ENCODE measurements at regions not wholly inside any gene's neighbourhood (a gene's known extent, or its start where the extent isn't known, plus 50 kb on each side); places are given as distances from the start of the nearest gene placed in this dataset.

GRCh38 chr15:55035749-55036148 lies 161.0 kb downstream of the RSL24D1 start:
- H3K27ac Mint-ChIP-seq (ENCODE audit: low read depth, unreplicated experiment) = no peak overlapping the region
- no peaks in the 10 kb centered on the region for H3K4me1 Mint-ChIP-seq (ENCODE audit: insufficient read depth, unreplicated experiment)
- H3K9me3 Mint-ChIP-seq (ENCODE audit: unreplicated experiment) = no peaks in the 10 kb centered on the region
- H3K4me3 Mint-ChIP-seq (ENCODE audit: unreplicated experiment) = no peak overlapping the region
- BruUV-seq (replicated peaks) = no TSS peak
- H3K27me3 Mint-ChIP-seq (ENCODE audit: insufficient read depth, unreplicated experiment) = peaks cover 19% of the 10 kb centered on the region
- POLR2A ChIA-PET = no interaction called here
- intact Hi-C loops (cut with micrococcal nuclease) = no loop called here
- CTCF ChIA-PET = interaction anchor here (0.6 to 0.9 kb wide), 2 partner anchors 20 to 36 kb away, joined by 3 read pairs; no protein-coding TSS in a partner anchor
- TF ChIP-seq, protein P1, sequence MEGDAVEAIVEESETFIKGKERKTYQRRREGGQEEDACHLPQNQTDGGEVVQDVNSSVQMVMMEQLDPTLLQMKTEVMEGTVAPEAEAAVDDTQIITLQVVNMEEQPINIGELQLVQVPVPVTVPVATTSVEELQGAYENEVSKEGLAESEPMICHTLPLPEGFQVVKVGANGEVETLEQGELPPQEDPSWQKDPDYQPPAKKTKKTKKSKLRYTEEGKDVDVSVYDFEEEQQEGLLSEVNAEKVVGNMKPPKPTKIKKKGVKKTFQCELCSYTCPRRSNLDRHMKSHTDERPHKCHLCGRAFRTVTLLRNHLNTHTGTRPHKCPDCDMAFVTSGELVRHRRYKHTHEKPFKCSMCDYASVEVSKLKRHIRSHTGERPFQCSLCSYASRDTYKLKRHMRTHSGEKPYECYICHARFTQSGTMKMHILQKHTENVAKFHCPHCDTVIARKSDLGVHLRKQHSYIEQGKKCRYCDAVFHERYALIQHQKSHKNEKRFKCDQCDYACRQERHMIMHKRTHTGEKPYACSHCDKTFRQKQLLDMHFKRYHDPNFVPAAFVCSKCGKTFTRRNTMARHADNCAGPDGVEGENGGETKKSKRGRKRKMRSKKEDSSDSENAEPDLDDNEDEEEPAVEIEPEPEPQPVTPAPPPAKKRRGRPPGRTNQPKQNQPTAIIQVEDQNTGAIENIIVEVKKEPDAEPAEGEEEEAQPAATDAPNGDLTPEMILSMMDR (IDR thresholded peaks at IDR 0.05; ENCODE audit: unreplicated experiment) = no peak
- H3K36me3 Mint-ChIP-seq (ENCODE audit: insufficient read depth, unreplicated experiment) = no peaks in the 10 kb centered on the region
- DNase-seq (ENCODE audit: unreplicated experiment) = no peak

DNA sequence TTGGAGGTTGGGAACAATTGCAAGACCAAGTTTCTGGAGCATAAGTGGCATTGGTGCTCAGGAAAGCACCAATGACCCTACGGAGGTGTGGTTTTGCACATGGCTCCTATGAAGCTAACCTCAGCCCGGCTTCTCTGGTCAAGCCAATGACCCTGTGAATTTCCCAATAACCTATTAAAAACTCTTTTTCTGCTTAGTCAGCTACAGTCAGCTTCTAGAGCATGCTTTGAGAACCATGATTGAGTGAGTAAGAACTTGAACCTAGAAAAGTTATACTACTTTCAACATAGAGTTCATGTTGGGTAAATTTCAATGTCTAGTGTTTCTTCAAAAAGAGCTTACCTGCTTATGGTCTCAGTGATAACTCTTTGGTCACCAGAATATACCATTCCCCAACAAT lies 163.2 kb downstream of the RSL24D1 start:
- peaks cover 19% of the 10 kb centered on the region for H3K27me3 Mint-ChIP-seq (ENCODE audit: insufficient read depth, unreplicated experiment)
- no peak overlapping the region for H3K4me3 Mint-ChIP-seq (ENCODE audit: unreplicated experiment)
- TF ChIP-seq, protein P1 (IDR thresholded peaks at IDR 0.05; ENCODE audit: unreplicated experiment) = no peak
- H3K36me3 Mint-ChIP-seq (ENCODE audit: insufficient read depth, unreplicated experiment) = no peaks in the 10 kb centered on the region
- H3K9me3 Mint-ChIP-seq (ENCODE audit: unreplicated experiment) = no peaks in the 10 kb centered on the region
- ChIA-PET POLR2A (no interaction called here), CTCF (no interaction called here)
- no TSS peak for BruUV-seq (replicated peaks)
- no peak overlapping the region for H3K27ac Mint-ChIP-seq (ENCODE audit: low read depth, unreplicated experiment)
- intact Hi-C loops (cut with micrococcal nuclease) = no loop called here
- no peaks in the 10 kb centered on the region for H3K4me1 Mint-ChIP-seq (ENCODE audit: insufficient read depth, unreplicated experiment)
- no peak for DNase-seq (ENCODE audit: unreplicated experiment)

DNA sequence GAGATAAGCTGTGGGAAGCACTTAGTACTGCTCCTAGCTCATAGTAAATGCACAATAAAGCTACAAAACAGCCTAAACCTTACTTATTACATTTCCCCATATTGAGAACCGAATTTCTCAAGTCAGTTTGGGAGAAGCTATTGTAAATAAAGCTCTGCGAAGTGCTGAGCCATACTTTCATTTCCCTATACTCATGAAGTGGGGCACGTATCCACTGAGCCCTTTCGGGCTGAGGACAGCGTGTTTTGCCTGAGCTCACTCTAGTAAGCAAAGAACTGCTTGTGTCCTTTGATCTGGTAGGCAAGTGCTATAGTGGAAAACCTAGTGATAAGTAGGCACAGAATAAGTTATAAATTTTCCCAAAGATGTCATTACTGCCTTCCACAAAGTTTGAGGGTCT lies 165.0 kb downstream of the RSL24D1 start:
- POLR2A ChIA-PET = no interaction called here
- no peak overlapping the region for H3K27ac Mint-ChIP-seq (ENCODE audit: low read depth, unreplicated experiment)
- H3K4me3 Mint-ChIP-seq (ENCODE audit: unreplicated experiment) = no peak overlapping the region
- peaks cover 14% of the 10 kb centered on the region for H3K27me3 Mint-ChIP-seq (ENCODE audit: insufficient read depth, unreplicated experiment)
- CTCF ChIA-PET = no interaction called here
- BruUV-seq (replicated peaks) = no TSS peak
- H3K9me3 Mint-ChIP-seq (ENCODE audit: unreplicated experiment) = no peaks in the 10 kb centered on the region
- no peaks in the 10 kb centered on the region for H3K4me1 Mint-ChIP-seq (ENCODE audit: insufficient read depth, unreplicated experiment)
- TF ChIP-seq, protein P1 (IDR thresholded peaks at IDR 0.05; ENCODE audit: unreplicated experiment) = no peak
- H3K36me3 Mint-ChIP-seq (ENCODE audit: insufficient read depth, unreplicated experiment) = no peaks in the 10 kb centered on the region
- intact Hi-C loops (cut with micrococcal nuclease) = no loop called here
- DNase-seq (ENCODE audit: unreplicated experiment) = no peak

GRCh38 chr15:55026381-55026780 lies 170.4 kb downstream of the RSL24D1 start:
- no peaks in the 10 kb centered on the region for H3K9me3 Mint-ChIP-seq (ENCODE audit: unreplicated experiment)
- ChIA-PET POLR2A (no interaction called here), CTCF (no interaction called here)
- no peak for DNase-seq (ENCODE audit: unreplicated experiment)
- no peaks in the 10 kb centered on the region for H3K36me3 Mint-ChIP-seq (ENCODE audit: insufficient read depth, unreplicated experiment)
- H3K27ac Mint-ChIP-seq (ENCODE audit: low read depth, unreplicated experiment) = no peak overlapping the region
- TF ChIP-seq, protein P1 (IDR thresholded peaks at IDR 0.05; ENCODE audit: unreplicated experiment) = no peak
- H3K27me3 Mint-ChIP-seq (ENCODE audit: insufficient read depth, unreplicated experiment) = peaks cover 22% of the 10 kb centered on the region
- no peak overlapping the region for H3K4me3 Mint-ChIP-seq (ENCODE audit: unreplicated experiment)
- no TSS peak for BruUV-seq (replicated peaks)
- no peaks in the 10 kb centered on the region for H3K4me1 Mint-ChIP-seq (ENCODE audit: insufficient read depth, unreplicated experiment)
- intact Hi-C loops (cut with micrococcal nuclease) = no loop called here
